PC-3 (cell line): ENCODE measurements at regions not wholly inside any gene's neighbourhood (a gene's known extent, or its start where the extent isn't known, plus 50 kb on each side); places are given as distances from the start of the nearest gene placed in this dataset.

ENCODE experiments used
- ATAC-seq: fragments of 200-7000 bp; cut with Tn5 transposase; 2 replicates; pipeline ENCODE4 v1.9.1; 2020; ENCODE audit warnings: mild to moderate bottlenecking, moderate library complexity
- BruUV-seq: library from RNA; stranded (reverse); fragments of 400-500 nt; replicated peaks from 2 replicates; lab custom pipeline; 2021; lab: Mats Ljungman, UMichigan
- CTCF ChIA-PET: fragments of 300-600 bp; sonication (Branson Sonifier 250); formaldehyde crosslinking; loops from one replicate; lab custom pipeline; 2022; ENCODE audit warnings: antibody characterized with exemption; lab: Charles Lee
- POLR2A ChIA-PET: fragments of 300-600 bp; sonication (Branson Sonifier 250); formaldehyde crosslinking; loops from one replicate; lab custom pipeline; 2022; ENCODE audit warnings: antibody characterized with exemption; ENCODE audit not compliant: unreplicated experiment; lab: Charles Lee
- DNase-seq: peaks from one replicate; pipeline ENCODE4 v3.0.0-alpha.2; 2015
- H2AFZ ChIP-seq: fragments of 300-600 bp; sonication (generic); 2 replicates; pipeline ENCODE4 v1.6.0; 2016; ENCODE audit warnings: antibody characterized with exemption, low read length
- H3F3A ChIP-seq: fragments of 300-600 bp; sonication (generic); one replicate; pipeline ENCODE4 v1.6.0; 2017; ENCODE audit warnings: antibody characterized with exemption, low read length, control low read depth, mild to moderate bottlenecking; ENCODE audit not compliant: unreplicated experiment
- H3K27ac ChIP-seq: fragments of 300-600 bp; sonication (generic); 2 replicates; pipeline ENCODE4 v1.5.1; 2016; ENCODE audit warnings: mild to moderate bottlenecking, low read length
- H3K27me3 ChIP-seq: fragments of 300-600 bp; sonication (generic); 2 replicates; pipeline ENCODE4 v1.6.1; 2016; ENCODE audit warnings: low read length, mixed read lengths
- H3K36me3 ChIP-seq: fragments of 300-600 bp; sonication (generic); 2 replicates; pipeline ENCODE4 v1.6.1; 2016; ENCODE audit warnings: low read depth, mixed run types, low read length, mixed read lengths
- H3K4me1 ChIP-seq: fragments of 300-600 bp; sonication (generic); 2 replicates; pipeline ENCODE4 v1.5.1; 2016; ENCODE audit warnings: low read length; ENCODE audit not compliant: insufficient read depth
- H3K4me2 ChIP-seq: fragments of 300-600 bp; sonication (generic); 2 replicates; pipeline ENCODE4 v1.6.0; 2016; ENCODE audit warnings: low read length
- H3K4me3 ChIP-seq: fragments of 300-600 bp; sonication (generic); 2 replicates; pipeline ENCODE4 v1.5.1; 2016; ENCODE audit warnings: mild to moderate bottlenecking, low read length, mixed read lengths
- H3K79me2 ChIP-seq: fragments of 300-600 bp; sonication (generic); 2 replicates; pipeline ENCODE4 v1.6.1; 2017; ENCODE audit warnings: low read length, mixed read lengths
- H3K9ac ChIP-seq: fragments of 300-600 bp; sonication (generic); 2 replicates; pipeline ENCODE4 v1.6.0; 2016; ENCODE audit warnings: mild to moderate bottlenecking, low read length
- H3K9me2 ChIP-seq: fragments of 300-600 bp; sonication (generic); replicated peaks from 2 replicates; pipeline ENCODE4 v1.6.1; 2016; ENCODE audit warnings: mixed run types, low read length, mixed read lengths
- H3K9me3 ChIP-seq: fragments of 300-600 bp; sonication (generic); 2 replicates; pipeline ENCODE4 v1.6.1; 2016; ENCODE audit warnings: low read length, mixed read lengths
- H4K20me1 ChIP-seq: fragments of 300-600 bp; sonication (generic); 2 replicates; pipeline ENCODE4 v1.6.1; 2016; ENCODE audit warnings: low read length, mixed read lengths
- EZH2 ChIP-seq: fragments of 300-600 bp; sonication (generic); IDR thresholded peaks from one replicate; pipeline ENCODE4 v1.6.1; 2017; ENCODE audit warnings: antibody characterized with exemption, mild to moderate bottlenecking, low read length; ENCODE audit not compliant: unreplicated experiment
- EZH2phosphoT487 ChIP-seq: fragments of 300-600 bp; sonication (generic); IDR thresholded peaks from 2 replicates; pipeline ENCODE4 v1.6.1; 2018; ENCODE audit warnings: mild to moderate bottlenecking, antibody characterized with exemption, low read length, borderline replicate concordance
- intact Hi-C: fragments of 100-400 bp; cut with micrococcal nuclease; formaldehyde crosslinking; loops from 2 replicates; pipeline ENCODE4 v1.9.0; 2023
- TF ChIP-seq, protein P1 (sequence below): fragments of 300-600 bp; sonication (generic); conservative IDR thresholded peaks from 2 replicates; pipeline ENCODE4 v1.5.1; 2017; ENCODE audit warnings: antibody characterized with exemption, low read depth, mild to moderate bottlenecking, low read length

DNA sequence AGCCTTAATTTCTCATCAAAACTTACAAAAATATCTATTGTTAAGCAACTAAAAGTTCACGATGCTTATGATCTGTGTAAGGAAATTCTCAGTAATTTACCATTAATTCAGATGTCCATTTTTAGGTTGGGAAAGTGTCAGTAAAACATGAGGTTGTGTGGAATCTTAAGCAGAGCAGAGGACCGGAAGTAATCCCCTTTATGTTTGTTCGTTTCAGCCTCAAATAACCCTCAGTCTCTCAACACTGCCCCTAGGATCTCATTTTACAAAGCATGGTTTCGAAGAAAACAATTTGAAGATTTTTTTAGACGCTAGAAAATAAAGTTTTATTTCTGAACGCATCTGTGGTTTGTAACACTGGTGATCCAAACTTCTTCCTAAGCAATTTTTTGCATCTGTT is 504.2 kb downstream of the MAT2B start:
- Histone ChIP-seq H3K27ac (no peak overlapping the region), H3K4me3 (no peak overlapping the region), H3K27me3 (no peaks in the 10 kb centered on the region), H3K9me2 (no peaks in the 10 kb centered on the region), H3K4me2 (no peak overlapping the region), H3F3A (no peaks in the 10 kb centered on the region), H3K79me2 (no peaks in the 10 kb centered on the region), H3K9ac (no peak overlapping the region), H2AFZ (no peak overlapping the region), H4K20me1 (no peaks in the 10 kb centered on the region), H3K4me1 (no peaks in the 10 kb centered on the region), H3K36me3 (no peaks in the 10 kb centered on the region), H3K9me3 (no peaks in the 10 kb centered on the region)
- intact Hi-C loops = loop anchor here (5.0 kb wide), 2 partner anchors 312 to 442 kb away; no protein-coding TSS in a partner anchor
- POLR2A ChIA-PET = no interaction called here
- CTCF ChIA-PET = no interaction called here
- TF ChIP-seq EZH2 = no peak
- TF ChIP-seq, protein P1, sequence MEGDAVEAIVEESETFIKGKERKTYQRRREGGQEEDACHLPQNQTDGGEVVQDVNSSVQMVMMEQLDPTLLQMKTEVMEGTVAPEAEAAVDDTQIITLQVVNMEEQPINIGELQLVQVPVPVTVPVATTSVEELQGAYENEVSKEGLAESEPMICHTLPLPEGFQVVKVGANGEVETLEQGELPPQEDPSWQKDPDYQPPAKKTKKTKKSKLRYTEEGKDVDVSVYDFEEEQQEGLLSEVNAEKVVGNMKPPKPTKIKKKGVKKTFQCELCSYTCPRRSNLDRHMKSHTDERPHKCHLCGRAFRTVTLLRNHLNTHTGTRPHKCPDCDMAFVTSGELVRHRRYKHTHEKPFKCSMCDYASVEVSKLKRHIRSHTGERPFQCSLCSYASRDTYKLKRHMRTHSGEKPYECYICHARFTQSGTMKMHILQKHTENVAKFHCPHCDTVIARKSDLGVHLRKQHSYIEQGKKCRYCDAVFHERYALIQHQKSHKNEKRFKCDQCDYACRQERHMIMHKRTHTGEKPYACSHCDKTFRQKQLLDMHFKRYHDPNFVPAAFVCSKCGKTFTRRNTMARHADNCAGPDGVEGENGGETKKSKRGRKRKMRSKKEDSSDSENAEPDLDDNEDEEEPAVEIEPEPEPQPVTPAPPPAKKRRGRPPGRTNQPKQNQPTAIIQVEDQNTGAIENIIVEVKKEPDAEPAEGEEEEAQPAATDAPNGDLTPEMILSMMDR = no peak
- TF ChIP-seq EZH2phosphoT487 = no peak
- DNase-seq (no peak), ATAC-seq (no peak)
- no TSS peak for BruUV-seq

DNA sequence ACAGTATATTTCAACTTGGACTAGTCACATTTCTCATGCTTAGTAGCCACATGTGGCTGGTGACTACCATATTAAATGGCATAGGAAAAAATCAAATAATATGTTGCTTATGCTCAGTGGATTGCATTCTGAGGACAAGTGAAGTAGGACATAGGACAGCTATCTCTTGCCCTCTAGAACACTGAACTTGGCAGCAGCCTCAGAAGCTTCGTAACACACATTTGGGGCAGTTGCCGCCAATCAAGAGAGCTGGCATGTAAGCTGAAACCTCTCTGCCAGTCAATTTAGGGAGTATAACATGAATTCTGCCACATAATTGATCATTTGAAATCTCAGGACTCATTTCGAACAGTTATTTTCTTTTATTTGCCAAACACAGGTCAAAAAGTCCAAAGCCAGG is 505.5 kb downstream of the MAT2B start:
- no peak for TF ChIP-seq EZH2phosphoT487
- no peak for TF ChIP-seq EZH2
- TF ChIP-seq, protein P1 = no peak
- no TSS peak for BruUV-seq
- H4K20me1 ChIP-seq = no peaks in the 10 kb centered on the region

DNA sequence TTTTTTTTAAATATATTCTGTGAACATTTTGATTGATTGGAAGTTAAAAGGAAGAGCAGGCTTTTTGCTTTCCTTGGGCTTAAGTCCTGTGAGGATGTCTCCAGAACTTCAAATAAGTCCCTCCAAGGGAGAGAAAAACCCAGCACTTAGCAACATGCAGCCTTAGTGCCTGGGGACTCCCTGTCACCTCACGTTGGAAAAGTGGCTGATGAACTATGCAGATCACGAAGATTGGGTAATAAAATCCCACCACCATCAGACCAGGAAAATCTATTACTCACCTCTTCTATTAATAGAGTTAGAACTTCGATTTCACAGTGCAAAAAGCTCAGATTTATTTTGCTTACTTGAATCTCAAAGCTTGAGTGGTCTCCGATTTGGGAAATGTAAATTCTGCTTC is 507.0 kb downstream of the MAT2B start:
- DNase-seq = no peak
- TF ChIP-seq EZH2phosphoT487 (no peak), EZH2 (no peak)
- TF ChIP-seq, protein P1 = no peak
- Histone ChIP-seq H4K20me1 (no peaks in the 10 kb centered on the region), H2AFZ (no peak overlapping the region), H3K27me3 (no peaks in the 10 kb centered on the region), H3K79me2 (no peaks in the 10 kb centered on the region), H3K4me1 (no peaks in the 10 kb centered on the region), H3K9ac (no peak overlapping the region), H3K4me3 (no peak overlapping the region), H3K27ac (no peak overlapping the region), H3F3A (no peaks in the 10 kb centered on the region), H3K9me3 (no peaks in the 10 kb centered on the region), H3K4me2 (no peak overlapping the region), H3K9me2 (no peaks in the 10 kb centered on the region), H3K36me3 (no peaks in the 10 kb centered on the region)
- CTCF ChIA-PET = interaction anchor here (0.5 to 0.7 kb wide), 2 partner anchors 492 to 661 kb away, joined by 4 to 6 read pairs; no protein-coding TSS in a partner anchor
- no TSS peak for BruUV-seq
- no peak for ATAC-seq
- POLR2A ChIA-PET = interaction anchor here (0.7 kb wide), 1 partner anchor 462 kb away, joined by 5 read pairs; no protein-coding TSS in a partner anchor
- intact Hi-C loops = loop anchor here (5.0 kb wide), 2 partner anchors 315 to 445 kb away; no protein-coding TSS in a partner anchor

More for the DNA sequence above, 505.5 kb downstream of the MAT2B start:
- CTCF ChIA-PET = no interaction called here
- H3K4me1 ChIP-seq = no peaks in the 10 kb centered on the region
- no peak overlapping the region for H3K27ac ChIP-seq
- H3K4me2 ChIP-seq = no peak overlapping the region
- H3K4me3 ChIP-seq = no peak overlapping the region
- H2AFZ ChIP-seq = no peak overlapping the region
- no peaks in the 10 kb centered on the region for H3F3A ChIP-seq
- intact Hi-C loops = loop anchor here (5.0 kb wide), 2 partner anchors 314 to 444 kb away; no protein-coding TSS in a partner anchor
- H3K9me2 ChIP-seq = no peaks in the 10 kb centered on the region
- no peaks in the 10 kb centered on the region for H3K27me3 ChIP-seq
- H3K9ac ChIP-seq = no peak overlapping the region
- POLR2A ChIA-PET = no interaction called here
- no peak for ATAC-seq
- no peaks in the 10 kb centered on the region for H3K79me2 ChIP-seq
- no peaks in the 10 kb centered on the region for H3K36me3 ChIP-seq
- no peak for DNase-seq
- H3K9me3 ChIP-seq = no peaks in the 10 kb centered on the region
